GM12878 (cell line): ENCODE measurements at regions not wholly inside any gene's neighbourhood (a gene's known extent, or its start where the extent isn't known, plus 50 kb on each side); places are given as distances from the start of the nearest gene placed in this dataset.

Experiments
- ATAC-seq: fragments of 200-7000 bp; cut with Tn5 transposase; 3 replicates; pipeline ENCODE4 v1.9.1; 2020; ENCODE audit warnings: mild to moderate bottlenecking, moderate library complexity
- BruUV-seq: library from RNA; stranded (reverse); fragments of 400-500 nt; replicated peaks from 2 replicates; lab custom pipeline; 2021; lab: Mats Ljungman, UMichigan
- CTCF ChIA-PET: fragments of 300-600 bp; sonication (Branson Sonifier 250); formaldehyde crosslinking; extraction: SDS; loops from one replicate; lab custom pipeline; 2021; ENCODE audit warnings: inconsistent platforms; lab: Yijun Ruan, JAX
- POLR2A ChIA-PET: fragments of 350-600 bp; formaldehyde crosslinking; extraction: SDS; loops from one replicate; lab custom pipeline; 2021; ENCODE audit warnings: inconsistent platforms; lab: Charles Lee
- RAD21 ChIA-PET: fragments of 300-600 bp; sonication (Branson Sonifier 250); formaldehyde crosslinking; loops from one replicate; lab custom pipeline; 2023; ENCODE audit warnings: antibody characterized with exemption; ENCODE audit not compliant: unreplicated experiment; lab: Charles Lee
- SMC1A ChIA-PET: fragments of 300-600 bp; sonication (Branson Sonifier 250); formaldehyde crosslinking; loops from one replicate; lab custom pipeline; 2023; ENCODE audit not compliant: unreplicated experiment, uncharacterized antibody; lab: Charles Lee
- DNase-seq: peaks from one replicate; pipeline ENCODE4 v3.0.0-alpha.2; 2011; ENCODE audit warnings: low read depth, low spot score
- FAIRE-seq: peaks from 3 replicates; lab custom pipeline; 2011; peaks lifted over from hg19 to GRCh38; lab: Jason Lieb, UNC
- H2AFZ ChIP-seq: 2 replicates; pipeline ENCODE4 v1.6.0; 2011; ENCODE audit warnings: low read depth, low read length, control low read depth; ENCODE audit not compliant: control insufficient read depth
- H3K27ac ChIP-seq: 2 replicates; pipeline ENCODE4 v1.5.1; 2011; ENCODE audit warnings: control low read depth; ENCODE audit not compliant: control insufficient read depth, insufficient read depth
- H3K27me3 ChIP-seq, 2 experiments: replicated peaks in 1 of 2; 2 replicates each; pipeline versions ENCODE4 v1.6.0 to v1.6.1; 2011; ENCODE audit warnings: low read length in 1 of 2; ENCODE audit not compliant: control insufficient read depth in 2 of 2, insufficient read depth in 2 of 2
- H3K36me3 ChIP-seq, 2 experiments: 2 replicates each; pipeline ENCODE4 v1.5.1; 2011; ENCODE audit warnings: low read length in 1 of 2; ENCODE audit not compliant: control insufficient read depth in 2 of 2, insufficient read depth in 2 of 2
- H3K4me1 ChIP-seq: 2 replicates; pipeline ENCODE4 v1.6.1; 2011; ENCODE audit warnings: mild to moderate bottlenecking, low read length, moderate library complexity, mixed read lengths; ENCODE audit not compliant: control insufficient read depth, insufficient read depth
- H3K4me2 ChIP-seq: 2 replicates; pipeline ENCODE4 v1.6.0; 2011; ENCODE audit warnings: control low read depth; ENCODE audit not compliant: control insufficient read depth, insufficient read depth
- H3K4me3 ChIP-seq: fragments of 200-600 bp; sonication (generic); 2 replicates; pipeline ENCODE4 v1.5.1; 2016
- H3K79me2 ChIP-seq: 2 replicates; pipeline ENCODE4 v1.6.0; 2011; ENCODE audit warnings: low read length; ENCODE audit not compliant: control insufficient read depth, insufficient read depth
- H3K9ac ChIP-seq: 2 replicates; pipeline ENCODE4 v1.8.0; 2011; ENCODE audit warnings: low read length, control low read depth, mixed read lengths; ENCODE audit not compliant: control insufficient read depth, insufficient read depth
- H3K9me3 ChIP-seq: replicated peaks from 3 replicates; pipeline ENCODE4 v1.5.1; 2011; ENCODE audit warnings: mild to moderate bottlenecking, low read length; ENCODE audit not compliant: control insufficient read depth, insufficient read depth
- H4K20me1 ChIP-seq: 2 replicates; pipeline ENCODE4 v1.6.0; 2011; ENCODE audit not compliant: control insufficient read depth, insufficient read depth
- EGR1 ChIP-seq, 2 experiments: IDR thresholded peaks; 1 replicate in 1 of 2; 2 replicates in 1 of 2; pipeline ENCODE4 v1.6.1; 2011 to 2012; ENCODE audit warnings: low read depth in 2 of 2, low read length in 2 of 2, borderline replicate concordance in 1 of 2, mild to moderate bottlenecking in 1 of 2, moderate library complexity in 1 of 2
- FOXK2 ChIP-seq: fragments of 450-650 bp; IDR thresholded peaks from 2 replicates; pipeline ENCODE4 v1.6.1; 2017; ENCODE audit warnings: mild to moderate bottlenecking, moderate library complexity
- HDAC2 ChIP-seq: fragments of 200-600 bp; sonication (generic); IDR thresholded peaks from 2 replicates; pipeline ENCODE4 v1.6.1; 2017
- LARP7 ChIP-seq: fragments of 450-650 bp; IDR thresholded peaks from 2 replicates; pipeline ENCODE4 v1.6.1; 2017; ENCODE audit warnings: mild to moderate bottlenecking
- MEF2A ChIP-seq: IDR thresholded peaks from 2 replicates; pipeline ENCODE4 v1.6.1; 2011; ENCODE audit warnings: low read depth, mild to moderate bottlenecking, low read length, moderate library complexity; ENCODE audit not compliant: insufficient read depth
- MEF2B ChIP-seq: fragments of 450-650 bp; IDR thresholded peaks from 2 replicates; pipeline ENCODE4 v1.6.1; 2018; ENCODE audit warnings: mild to moderate bottlenecking, moderate library complexity; ENCODE audit not compliant: partially characterized antibody, poor library complexity, severe bottlenecking
- MYB ChIP-seq: fragments of 150-350 bp; IDR thresholded peaks from 2 replicates; pipeline ENCODE4 v1.6.1; 2014; ENCODE audit warnings: mild to moderate bottlenecking, low read depth, low read length, borderline replicate concordance
- RAD51 ChIP-seq: fragments of 450-650 bp; IDR thresholded peaks from 2 replicates; pipeline ENCODE4 v1.6.1; 2016; ENCODE audit warnings: moderate library complexity, mild to moderate bottlenecking, inconsistent platforms
- RB1 ChIP-seq: fragments of 450-650 bp; formaldehyde crosslinking; IDR thresholded peaks from 2 replicates; pipeline ENCODE4 v1.6.1; 2017; ENCODE audit warnings: mild to moderate bottlenecking, borderline replicate concordance
- SIX5 ChIP-seq: IDR thresholded peaks from 2 replicates; pipeline ENCODE4 v1.6.1; 2011; ENCODE audit warnings: mild to moderate bottlenecking, low read depth, low read length, moderate library complexity; ENCODE audit not compliant: severe bottlenecking
- SPI1 ChIP-seq: IDR thresholded peaks from 2 replicates; pipeline ENCODE4 v1.6.1; 2011; ENCODE audit warnings: low read depth, mild to moderate bottlenecking, low read length, moderate library complexity, borderline replicate concordance; ENCODE audit not compliant: insufficient read depth
- YY1 ChIP-seq: IDR thresholded peaks from 2 replicates; pipeline ENCODE4 v1.6.1; 2011; ENCODE audit warnings: low read depth, mild to moderate bottlenecking, low read length
- WGBS: methylation state at CpG from one replicate; pipeline ENCODE4 v1.1.6; 2016; ENCODE audit warnings: low lambda C conversion rate; ENCODE audit not compliant: insufficient replicate concordance, insufficient coverage; ENCODE audit errors: missing lambda C conversion rate; 5-methylcytosine and 5-hydroxymethylcytosine counted together
- in situ Hi-C: fragments of 300-500 bp; cut with MboI; formaldehyde crosslinking; loops from 9 replicates; pipeline ENCODE4 v1.14.3; 2018; ENCODE audit warnings: mixed read lengths
- intact Hi-C: fragments of 100-400 bp; cut with micrococcal nuclease; formaldehyde crosslinking; loops from one replicate; pipeline ENCODE4 v1.14.2; 2022; ENCODE audit not compliant: unreplicated experiment
- TF ChIP-seq, protein P1 (sequence below): fragments of 450-650 bp; IDR thresholded peaks from 2 replicates; pipeline ENCODE4 v1.6.1; 2016; ENCODE audit warnings: mild to moderate bottlenecking
- TF ChIP-seq, protein P2 (sequence below): IDR thresholded peaks from 2 replicates; pipeline ENCODE4 v1.6.1; 2011; ENCODE audit warnings: mild to moderate bottlenecking, low read depth, low read length, moderate library complexity; ENCODE audit not compliant: insufficient replicate concordance
- TF ChIP-seq, protein P3 (sequence below): fragments of 450-650 bp; formaldehyde crosslinking; IDR thresholded peaks from 2 replicates; pipeline ENCODE4 v1.5.0; 2022; ENCODE audit warnings: mild to moderate bottlenecking, missing genetic modification characterization
- TF ChIP-seq, protein P4 (sequence below), 3 experiments: IDR thresholded peaks in 2 of 3; conservative IDR thresholded peaks in 1 of 3; 2 replicates each; pipeline ENCODE4 v1.5.1; 2011; ENCODE audit warnings: low read depth in 3 of 3, low read length in 3 of 3, mild to moderate bottlenecking in 3 of 3, control low read depth in 2 of 3, moderate library complexity in 2 of 3, inconsistent platforms in 1 of 3, mixed read lengths in 1 of 3; ENCODE audit not compliant: control insufficient read depth in 2 of 3, insufficient read depth in 1 of 3; ENCODE audit errors: extremely low read depth in 1 of 3

DNA sequence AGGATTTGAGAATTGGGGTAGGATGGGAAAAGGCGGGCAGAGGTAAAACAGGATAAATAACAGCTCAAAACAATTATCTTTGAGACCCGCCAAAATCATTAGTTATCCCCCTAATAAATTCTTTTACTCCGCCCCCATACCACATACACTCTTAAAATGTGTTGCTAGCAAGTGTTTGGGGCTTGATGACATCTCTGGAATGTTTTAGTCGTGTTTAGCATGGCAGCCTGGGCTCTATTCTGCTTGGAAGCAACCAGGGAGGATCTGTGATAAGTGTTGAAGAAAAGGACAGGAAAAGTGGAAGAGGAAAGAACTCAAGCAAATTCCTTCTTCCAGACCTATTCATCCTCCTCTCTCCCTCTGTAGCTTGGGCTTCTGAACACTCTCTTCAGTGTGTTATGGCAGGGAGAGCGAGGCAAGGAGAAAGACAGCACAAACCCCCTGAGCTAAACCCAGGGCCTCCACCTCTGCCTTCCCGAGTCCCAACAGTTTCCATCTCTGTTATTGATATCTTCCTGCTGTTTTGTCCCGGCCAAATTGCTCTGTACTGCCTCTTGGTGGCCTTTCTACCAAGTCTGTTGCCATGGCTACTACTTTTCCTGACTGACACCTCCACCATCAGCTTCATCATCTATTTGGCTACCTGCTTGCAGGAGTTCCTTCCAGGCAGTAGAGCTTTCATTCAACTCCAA lies 135.8 kb downstream of the RPL22L1 start:
- intact Hi-C loops: no loop called here
- Histone ChIP-seq H3K36me3 (no peaks in the 10 kb centered on the region), H2AFZ (no peak overlapping the region), H3K9me3 (no peaks in the 10 kb centered on the region), H3K9ac (no peak overlapping the region), H3K4me2 (no peak overlapping the region), H4K20me1 (no peaks in the 10 kb centered on the region), H3K27me3 (peaks cover 3% of the 10 kb centered on the region in 2 experiments; a peak in 1 of 4 replicates), H3K79me2 (no peaks in the 10 kb centered on the region), H3K4me1 (no peaks in the 10 kb centered on the region), H3K27ac (no peak overlapping the region), H3K4me3 (no peak overlapping the region)
- no peak for TF ChIP-seq YY1
- no peak for TF ChIP-seq MEF2A
- TF ChIP-seq, protein P1, sequence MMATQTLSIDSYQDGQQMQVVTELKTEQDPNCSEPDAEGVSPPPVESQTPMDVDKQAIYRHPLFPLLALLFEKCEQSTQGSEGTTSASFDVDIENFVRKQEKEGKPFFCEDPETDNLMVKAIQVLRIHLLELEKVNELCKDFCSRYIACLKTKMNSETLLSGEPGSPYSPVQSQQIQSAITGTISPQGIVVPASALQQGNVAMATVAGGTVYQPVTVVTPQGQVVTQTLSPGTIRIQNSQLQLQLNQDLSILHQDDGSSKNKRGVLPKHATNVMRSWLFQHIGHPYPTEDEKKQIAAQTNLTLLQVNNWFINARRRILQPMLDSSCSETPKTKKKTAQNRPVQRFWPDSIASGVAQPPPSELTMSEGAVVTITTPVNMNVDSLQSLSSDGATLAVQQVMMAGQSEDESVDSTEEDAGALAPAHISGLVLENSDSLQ: no peak; the same call in 1 of the 2 replicates
- TF ChIP-seq, protein P2, sequence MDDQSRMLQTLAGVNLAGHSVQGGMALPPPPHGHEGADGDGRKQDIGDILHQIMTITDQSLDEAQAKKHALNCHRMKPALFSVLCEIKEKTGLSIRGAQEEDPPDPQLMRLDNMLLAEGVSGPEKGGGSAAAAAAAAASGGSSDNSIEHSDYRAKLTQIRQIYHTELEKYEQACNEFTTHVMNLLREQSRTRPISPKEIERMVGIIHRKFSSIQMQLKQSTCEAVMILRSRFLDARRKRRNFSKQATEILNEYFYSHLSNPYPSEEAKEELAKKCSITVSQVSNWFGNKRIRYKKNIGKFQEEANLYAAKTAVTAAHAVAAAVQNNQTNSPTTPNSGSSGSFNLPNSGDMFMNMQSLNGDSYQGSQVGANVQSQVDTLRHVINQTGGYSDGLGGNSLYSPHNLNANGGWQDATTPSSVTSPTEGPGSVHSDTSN: no peak
- TF ChIP-seq, protein P3, sequence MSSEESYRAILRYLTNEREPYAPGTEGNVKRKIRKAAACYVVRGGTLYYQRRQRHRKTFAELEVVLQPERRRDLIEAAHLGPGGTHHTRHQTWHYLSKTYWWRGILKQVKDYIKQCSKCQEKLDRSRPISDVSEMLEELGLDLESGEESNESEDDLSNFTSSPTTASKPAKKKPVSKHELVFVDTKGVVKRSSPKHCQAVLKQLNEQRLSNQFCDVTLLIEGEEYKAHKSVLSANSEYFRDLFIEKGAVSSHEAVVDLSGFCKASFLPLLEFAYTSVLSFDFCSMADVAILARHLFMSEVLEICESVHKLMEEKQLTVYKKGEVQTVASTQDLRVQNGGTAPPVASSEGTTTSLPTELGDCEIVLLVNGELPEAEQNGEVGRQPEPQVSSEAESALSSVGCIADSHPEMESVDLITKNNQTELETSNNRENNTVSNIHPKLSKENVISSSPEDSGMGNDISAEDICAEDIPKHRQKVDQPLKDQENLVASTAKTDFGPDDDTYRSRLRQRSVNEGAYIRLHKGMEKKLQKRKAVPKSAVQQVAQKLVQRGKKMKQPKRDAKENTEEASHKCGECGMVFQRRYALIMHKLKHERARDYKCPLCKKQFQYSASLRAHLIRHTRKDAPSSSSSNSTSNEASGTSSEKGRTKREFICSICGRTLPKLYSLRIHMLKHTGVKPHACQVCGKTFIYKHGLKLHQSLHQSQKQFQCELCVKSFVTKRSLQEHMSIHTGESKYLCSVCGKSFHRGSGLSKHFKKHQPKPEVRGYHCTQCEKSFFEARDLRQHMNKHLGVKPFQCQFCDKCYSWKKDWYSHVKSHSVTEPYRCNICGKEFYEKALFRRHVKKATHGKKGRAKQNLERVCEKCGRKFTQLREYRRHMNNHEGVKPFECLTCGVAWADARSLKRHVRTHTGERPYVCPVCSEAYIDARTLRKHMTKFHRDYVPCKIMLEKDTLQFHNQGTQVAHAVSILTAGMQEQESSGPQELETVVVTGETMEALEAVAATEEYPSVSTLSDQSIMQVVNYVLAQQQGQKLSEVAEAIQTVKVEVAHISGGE (CRISPR knock-in tag): no peak
- no peak for TF ChIP-seq SPI1
- no peak for TF ChIP-seq RAD51
- TF ChIP-seq HDAC2: no peak
- no peak for TF ChIP-seq RB1
- no peak for TF ChIP-seq MEF2B
- TF ChIP-seq MYB: no peak
- TF ChIP-seq SIX5: no peak
- TF ChIP-seq FOXK2: no peak
- TF ChIP-seq, protein P4, sequence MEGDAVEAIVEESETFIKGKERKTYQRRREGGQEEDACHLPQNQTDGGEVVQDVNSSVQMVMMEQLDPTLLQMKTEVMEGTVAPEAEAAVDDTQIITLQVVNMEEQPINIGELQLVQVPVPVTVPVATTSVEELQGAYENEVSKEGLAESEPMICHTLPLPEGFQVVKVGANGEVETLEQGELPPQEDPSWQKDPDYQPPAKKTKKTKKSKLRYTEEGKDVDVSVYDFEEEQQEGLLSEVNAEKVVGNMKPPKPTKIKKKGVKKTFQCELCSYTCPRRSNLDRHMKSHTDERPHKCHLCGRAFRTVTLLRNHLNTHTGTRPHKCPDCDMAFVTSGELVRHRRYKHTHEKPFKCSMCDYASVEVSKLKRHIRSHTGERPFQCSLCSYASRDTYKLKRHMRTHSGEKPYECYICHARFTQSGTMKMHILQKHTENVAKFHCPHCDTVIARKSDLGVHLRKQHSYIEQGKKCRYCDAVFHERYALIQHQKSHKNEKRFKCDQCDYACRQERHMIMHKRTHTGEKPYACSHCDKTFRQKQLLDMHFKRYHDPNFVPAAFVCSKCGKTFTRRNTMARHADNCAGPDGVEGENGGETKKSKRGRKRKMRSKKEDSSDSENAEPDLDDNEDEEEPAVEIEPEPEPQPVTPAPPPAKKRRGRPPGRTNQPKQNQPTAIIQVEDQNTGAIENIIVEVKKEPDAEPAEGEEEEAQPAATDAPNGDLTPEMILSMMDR (IDR thresholded peaks at IDR 0.05 in 2 of 3, conservative IDR thresholded peaks at IDR 0.05 in 1 of 3; ENCODE audit: control insufficient read depth in 2 of 3, extremely low read depth in 1 of 3, insufficient read depth in 1 of 3, low read depth in 3 of 3, low read length in 3 of 3): no peak
- no peak for TF ChIP-seq EGR1 (IDR thresholded peaks at IDR 0.05; ENCODE audit: borderline replicate concordance in 1 of 2, low read depth in 2 of 2, low read length in 2 of 2)
- no peak for TF ChIP-seq LARP7
- in situ Hi-C loops: no loop called here
- WGBS: 16% methylated on average over 7 of the region's 7 CpGs
- ChIA-PET RAD21 (no interaction called here), POLR2A (interaction anchor here (0.6 kb wide), 1 partner anchor 208 kb away, joined by 3 read pairs; no protein-coding TSS in a partner anchor), SMC1A (interaction anchor here (1.0 kb wide), 1 partner anchor 77 kb away, joined by 3 read pairs; no protein-coding TSS in a partner anchor), CTCF (interaction anchor here (0.6 kb wide), 1 partner anchor 397 kb away, joined by 3 read pairs; no protein-coding TSS in a partner anchor)
- FAIRE-seq (no peak), ATAC-seq (no peak), DNase-seq (no peak)
- BruUV-seq: no TSS peak
